ENCODE measurements at regions not wholly inside any gene's neighbourhood (a gene's known extent, or its start where the extent isn't known, plus 50 kb on each side); places are given as distances from the start of the nearest gene placed in this dataset.

- WGBS (ENCODE audit: extremely low coverage, insufficient read length, low lambda C conversion rate) = no CpG with 5 or more reads among the region's 1 CpG
These were observed 73.3 kb upstream of the ALX4 start for GRCh38 chr11:44383246-44383645.

More at GRCh38 chr11:44383246-44383645, 73.3 kb upstream of the ALX4 start:
- Histone ChIP-seq H3K9ac (ENCODE audit: extremely low read depth, insufficient read length, low read length) (no peak overlapping the region), H2AK5ac (ENCODE audit: insufficient read length, low read length) (no peak overlapping the region), H2BK5ac (ENCODE audit: insufficient read length, low read length) (no peak overlapping the region), H3K4ac (ENCODE audit: low read depth, low read length) (no peak overlapping the region), H4K20me1 (ENCODE audit: control insufficient read depth, insufficient read depth, insufficient read length) (no peaks in the 10 kb centered on the region), H3T11ph (ENCODE audit: low read length) (no peak overlapping the region), H3K27ac (ENCODE audit: insufficient read length, low read depth, low read length) (no peak overlapping the region), H3K56ac (ENCODE audit: insufficient read length, low read depth, low read length) (no peak overlapping the region), H2BK20ac (ENCODE audit: low read depth, low read length, poor library complexity, severe bottlenecking) (no peak overlapping the region), H3K27me3 (ENCODE audit: insufficient read depth, low read length) (no peaks in the 10 kb centered on the region), H3K18ac (ENCODE audit: insufficient read length, low read depth, low read length) (no peak overlapping the region), H2BK15ac (ENCODE audit: low read depth, low read length) (no peak overlapping the region), H3K9me3 (ENCODE audit: control insufficient read depth, low read depth, low read length) (no peaks in the 10 kb centered on the region), H3K79me1 (ENCODE audit: insufficient read depth, low read depth, low read length, poor library complexity, severe bottlenecking) (no peaks in the 10 kb centered on the region), H3K4me2 (ENCODE audit: insufficient read depth, insufficient read length, low read length) (no peak overlapping the region), H3K79me2 (ENCODE audit: insufficient read depth, low read length) (no peaks in the 10 kb centered on the region), H4K91ac (ENCODE audit: insufficient read length, low read depth, low read length) (no peak overlapping the region), H2BK12ac (ENCODE audit: insufficient read length, low read depth, low read length) (no peak overlapping the region), H4K5ac (ENCODE audit: insufficient read length, low read depth, low read length) (no peak overlapping the region), H3K14ac (ENCODE audit: insufficient read depth, low read length) (no peak overlapping the region), H3K23me2 (ENCODE audit: insufficient read length, low read depth, low read length, poor library complexity, severe bottlenecking) (no peaks in the 10 kb centered on the region), H2BK120ac (ENCODE audit: low read depth, low read length, poor library complexity, severe bottlenecking) (no peak overlapping the region), H2AFZ (ENCODE audit: low read length) (no peak overlapping the region), H3K23ac (ENCODE audit: insufficient read length, low read depth, low read length) (no peak overlapping the region), H3K4me1 (ENCODE audit: insufficient read depth, low read length) (no peaks in the 10 kb centered on the region), H4K8ac (replicated peaks; ENCODE audit: insufficient read length, low read depth, low read length) (no peak overlapping the region)
- no peaks in the 10 kb centered on the region; a peak in 1 of 5 replicates for H3K9me3 Mint-ChIP-seq
- no peak for DNase-seq
- H3K36me3 Mint-ChIP-seq (ENCODE audit: insufficient read depth in 1 of 3, low read depth in 3 of 3) = peaks cover 0 to 8% (median 0%) of the 10 kb centered on the region in 3 experiments; a peak in 1 of 7 replicates
- no peak for TF ChIP-seq CTCF (conservative IDR thresholded peaks at IDR 0.05)
- H3K27me3 Mint-ChIP-seq (ENCODE audit: low read depth) = peaks cover 25% of the 10 kb centered on the region
- no peak overlapping the region for H3K27ac Mint-ChIP-seq
- H3K4me3 Mint-ChIP-seq = no peak overlapping the region
- peaks cover 2 to 9% of the 10 kb centered on the region in 2 experiments; a peak in 2 of 4 replicates for H3K4me1 Mint-ChIP-seq
